GM21528 (cell line): ENCODE measurements at regions not wholly inside any gene's neighbourhood (a gene's known extent, or its start where the extent isn't known, plus 50 kb on each side); places are given as distances from the start of the nearest gene placed in this dataset.

ENCODE experiments used
- ATAC-seq: cut with Tn5 transposase; IDR thresholded peaks from one replicate; pipeline ENCODE4 v1.9.1; 2021; ENCODE audit warnings: mild to moderate bottlenecking, moderate library complexity; ENCODE audit not compliant: unreplicated experiment, low FRiP score

- no peak for ATAC-seq
These were observed 392.4 kb downstream of the TTLL7 start for GRCh38 chr1:83606416-83606955.

DNA sequence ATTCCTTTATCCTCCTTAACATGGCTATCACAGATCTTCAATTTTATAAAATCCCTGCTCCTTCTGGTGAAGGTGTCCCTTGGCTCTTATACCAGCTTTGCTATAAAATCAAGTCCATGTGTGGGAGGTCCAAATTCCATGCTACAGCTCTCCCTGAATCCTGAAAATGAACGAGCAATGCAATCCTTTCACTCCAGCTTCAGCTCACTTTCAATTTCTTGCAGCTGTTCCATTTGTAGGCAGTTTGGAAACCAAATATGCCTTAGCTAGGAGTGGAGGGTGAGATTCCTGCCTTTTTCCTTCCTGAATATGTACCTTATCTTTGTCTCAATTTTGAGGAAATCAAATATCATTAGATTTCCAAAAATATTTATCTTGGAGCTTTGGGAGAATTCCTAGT, 402.6 kb downstream of the TTLL7 start:
- ATAC-seq: no peak

- ATAC-seq: no peak
These were observed 405.9 kb downstream of the TTLL7 start for GRCh38 chr1:83593073-83593472.

DNA sequence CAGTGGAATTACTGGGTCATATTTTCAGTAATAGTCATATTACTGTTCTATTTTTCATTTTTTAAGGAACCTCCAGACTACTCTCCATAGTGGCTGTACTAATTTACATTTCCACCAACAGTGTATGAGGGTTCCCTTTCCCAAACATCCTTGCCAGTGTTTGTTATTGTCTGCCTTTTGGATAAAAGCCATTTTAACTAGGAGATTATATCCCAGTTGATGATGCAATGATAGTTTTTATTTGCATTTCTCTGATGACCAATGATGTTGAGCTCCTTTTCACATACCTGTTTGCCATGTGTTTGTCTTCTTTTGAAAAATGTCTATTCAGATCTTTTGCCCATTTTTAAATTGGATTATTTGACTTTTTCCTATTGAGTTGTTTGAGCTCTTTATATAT, 410.8 kb downstream of the TTLL7 start:
- ATAC-seq: no peak

- ATAC-seq: no peak
These were observed 415.4 kb downstream of the TTLL7 start for GRCh38 chr1:83583351-83584014.

DNA sequence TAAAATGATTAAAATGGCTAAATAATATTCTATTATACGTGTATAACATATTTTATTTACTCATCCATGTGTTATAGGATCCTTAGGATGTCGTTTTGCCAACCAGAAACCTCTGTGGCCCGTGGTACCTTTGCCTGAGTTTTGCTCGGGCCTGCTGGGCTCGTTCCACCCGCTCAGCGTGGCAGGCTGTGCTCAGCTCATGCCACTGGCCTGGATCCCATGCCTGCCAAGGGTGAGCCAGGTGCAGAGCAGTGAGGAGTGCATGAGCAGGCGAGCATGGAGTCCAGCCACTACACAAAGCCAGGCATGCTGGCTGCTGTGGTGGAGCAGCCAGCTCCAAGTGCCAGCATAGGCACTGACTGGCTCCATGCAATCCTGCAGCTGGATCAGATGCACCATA, 417.2 kb downstream of the TTLL7 start:
- no peak for ATAC-seq

DNA sequence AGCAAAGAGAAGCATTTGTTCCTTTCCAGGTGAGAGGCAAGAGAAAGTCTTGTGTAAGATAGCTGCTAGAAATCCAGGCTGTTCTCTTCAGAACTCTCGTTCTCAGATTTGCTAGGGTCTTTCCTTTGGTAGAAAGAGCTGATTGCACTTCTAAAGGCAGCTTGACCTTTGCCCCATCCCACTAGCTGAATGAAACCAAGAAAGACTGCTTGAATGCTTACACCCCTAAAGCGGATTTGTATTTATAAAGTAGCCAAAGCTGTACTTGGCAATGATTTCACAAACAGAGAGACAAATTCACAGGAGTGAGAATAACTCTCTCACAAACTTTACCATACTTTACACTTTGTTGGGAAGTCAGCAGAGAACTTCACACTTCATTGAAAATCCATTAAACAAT, 424.1 kb downstream of the TTLL7 start:
- ATAC-seq: no peak

DNA sequence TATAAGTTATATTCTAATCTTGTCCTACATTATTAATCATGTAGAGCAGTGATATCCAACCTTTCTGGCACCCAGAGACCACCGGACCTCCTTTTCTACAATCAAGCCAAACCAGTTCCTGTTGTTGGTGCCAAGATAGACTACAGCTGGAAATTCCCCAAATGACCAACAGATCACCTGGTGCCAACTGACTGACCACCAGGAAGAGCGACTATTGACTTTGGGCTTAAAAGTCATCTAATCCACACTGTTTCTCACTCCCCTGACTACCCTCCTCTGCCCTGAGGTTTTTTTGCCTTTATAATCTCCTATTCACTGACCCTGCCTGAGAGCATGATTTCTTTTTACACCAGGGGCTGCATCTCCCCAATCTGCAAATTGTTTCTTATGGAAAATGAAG, 425.2 kb downstream of the TTLL7 start:
- ATAC-seq: no peak

- no peak for ATAC-seq
These were observed 427.4 kb downstream of the TTLL7 start for GRCh38 chr1:83571536-83571935.

DNA sequence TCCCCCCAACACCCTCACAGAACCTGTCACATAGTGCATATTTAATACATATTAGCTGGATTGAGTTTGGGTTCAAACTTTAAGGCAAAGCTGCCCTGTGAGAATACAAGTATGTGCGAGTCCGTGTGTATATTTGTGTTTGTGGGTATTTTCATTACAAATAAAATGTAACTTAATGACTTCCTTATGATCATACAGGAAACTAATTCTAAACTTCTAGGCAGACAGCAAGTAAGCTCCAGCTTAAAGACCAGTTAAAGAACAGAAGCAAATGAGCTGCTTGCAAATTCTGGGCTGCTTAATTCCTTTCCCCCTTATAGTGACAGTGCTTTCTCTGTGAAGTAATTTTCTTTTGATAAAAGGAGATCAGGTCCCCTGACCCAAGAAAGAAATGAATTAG, 437.6 kb downstream of the TTLL7 start:
- ATAC-seq: no peak

- no peak for ATAC-seq
These were observed 439.6 kb downstream of the TTLL7 start for GRCh38 chr1:83559129-83559840.

DNA sequence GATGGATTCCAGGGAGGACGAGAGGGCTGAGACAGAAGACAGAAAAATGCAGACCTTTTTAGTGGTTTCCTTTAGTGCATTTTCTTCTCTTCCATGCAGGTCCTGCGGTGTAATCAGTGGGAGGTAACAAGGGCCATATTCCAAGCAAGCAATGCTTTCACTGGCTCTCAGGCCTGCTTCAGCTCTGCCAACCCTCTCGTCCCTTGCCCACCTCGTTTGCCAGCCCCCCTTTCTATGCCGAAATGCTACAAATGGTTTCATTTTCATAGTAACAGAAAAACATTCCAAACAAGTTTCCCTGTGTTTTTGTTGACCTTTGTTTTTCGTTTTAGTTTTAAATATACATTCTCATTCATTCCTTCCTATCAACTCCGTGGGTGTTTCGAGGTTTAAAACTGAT, 443.1 kb downstream of the TTLL7 start:
- ATAC-seq: no peak

DNA sequence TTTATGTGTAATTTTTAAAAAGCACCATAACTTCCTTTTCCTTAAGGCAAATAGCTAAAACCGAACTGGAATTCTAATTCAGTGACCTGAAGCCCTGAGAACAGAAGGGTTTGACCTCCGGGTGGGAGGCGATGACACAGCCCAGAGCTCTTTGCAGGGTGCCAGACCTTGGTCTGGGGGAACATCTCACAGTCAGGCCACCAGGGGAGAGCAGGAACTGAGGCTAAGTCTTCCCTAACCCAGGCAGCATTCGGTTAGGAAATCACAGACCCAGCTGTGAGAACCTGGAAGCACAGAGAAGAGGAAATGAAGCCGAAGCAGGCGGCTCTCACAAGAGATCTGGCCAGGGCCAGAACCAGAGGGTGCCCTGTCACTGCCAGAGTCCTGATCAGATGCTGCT, 444.8 kb downstream of the TTLL7 start:
- ATAC-seq: no peak

DNA sequence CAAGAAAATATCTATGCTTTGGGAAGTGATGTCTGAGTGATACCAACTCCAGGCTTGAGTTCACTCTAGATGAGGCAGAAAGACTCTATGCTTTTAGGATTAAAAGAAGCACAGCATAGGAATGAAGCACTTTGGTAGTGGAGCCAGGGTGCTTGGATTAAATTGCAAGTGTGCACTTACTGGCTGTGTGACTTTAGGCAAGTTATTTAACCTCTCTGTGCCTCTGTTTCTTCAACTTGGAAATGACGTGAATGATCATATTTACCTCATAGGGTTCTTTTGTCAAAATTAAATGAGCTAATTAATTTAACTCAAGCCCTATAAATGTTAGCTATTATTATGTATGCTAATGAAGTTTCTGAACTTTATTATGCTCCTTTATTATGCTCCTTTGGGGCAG, 446.1 kb downstream of the TTLL7 start:
- no peak for ATAC-seq

- no peak for ATAC-seq
These were observed 450.6 kb downstream of the TTLL7 start for GRCh38 chr1:83548311-83548710.

DNA sequence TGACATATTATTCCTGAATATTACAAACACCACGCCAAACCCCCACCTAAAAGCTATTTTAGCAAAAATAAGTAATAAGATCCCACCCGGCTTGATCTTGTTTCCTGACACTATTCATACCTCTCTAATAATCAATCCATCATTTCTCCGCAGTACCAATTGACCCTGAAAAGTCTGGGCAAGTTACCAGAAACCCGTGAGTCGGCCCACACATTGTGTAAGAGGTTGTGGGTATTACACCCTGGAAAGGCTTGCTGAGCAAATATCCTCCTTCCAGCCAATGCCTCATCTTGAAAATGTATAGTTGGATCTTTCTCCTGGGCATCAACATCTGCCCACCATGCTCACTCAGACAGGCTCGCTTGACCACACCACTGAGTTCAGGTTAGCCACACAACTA, 451.0 kb downstream of the TTLL7 start:
- ATAC-seq: no peak

DNA sequence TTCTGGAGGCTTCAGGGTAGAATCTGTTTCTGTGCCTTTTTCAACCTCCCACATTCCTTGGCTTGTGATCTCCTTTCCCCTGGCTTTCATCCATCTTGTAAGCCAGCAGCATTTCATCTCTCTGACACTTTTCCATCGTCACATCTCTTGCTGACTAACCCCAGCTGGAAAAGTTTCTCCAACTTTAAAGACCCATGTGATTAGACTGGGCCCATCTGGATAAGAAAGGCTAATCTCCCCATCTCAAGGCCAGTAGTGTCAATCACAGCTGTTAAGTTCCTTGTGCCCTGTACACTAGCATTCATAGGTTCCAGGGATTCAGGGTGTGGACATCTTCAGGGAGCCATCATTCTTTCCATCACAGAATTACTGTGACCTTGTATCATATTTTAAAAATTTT, 452.1 kb downstream of the TTLL7 start:
- ATAC-seq: no peak

DNA sequence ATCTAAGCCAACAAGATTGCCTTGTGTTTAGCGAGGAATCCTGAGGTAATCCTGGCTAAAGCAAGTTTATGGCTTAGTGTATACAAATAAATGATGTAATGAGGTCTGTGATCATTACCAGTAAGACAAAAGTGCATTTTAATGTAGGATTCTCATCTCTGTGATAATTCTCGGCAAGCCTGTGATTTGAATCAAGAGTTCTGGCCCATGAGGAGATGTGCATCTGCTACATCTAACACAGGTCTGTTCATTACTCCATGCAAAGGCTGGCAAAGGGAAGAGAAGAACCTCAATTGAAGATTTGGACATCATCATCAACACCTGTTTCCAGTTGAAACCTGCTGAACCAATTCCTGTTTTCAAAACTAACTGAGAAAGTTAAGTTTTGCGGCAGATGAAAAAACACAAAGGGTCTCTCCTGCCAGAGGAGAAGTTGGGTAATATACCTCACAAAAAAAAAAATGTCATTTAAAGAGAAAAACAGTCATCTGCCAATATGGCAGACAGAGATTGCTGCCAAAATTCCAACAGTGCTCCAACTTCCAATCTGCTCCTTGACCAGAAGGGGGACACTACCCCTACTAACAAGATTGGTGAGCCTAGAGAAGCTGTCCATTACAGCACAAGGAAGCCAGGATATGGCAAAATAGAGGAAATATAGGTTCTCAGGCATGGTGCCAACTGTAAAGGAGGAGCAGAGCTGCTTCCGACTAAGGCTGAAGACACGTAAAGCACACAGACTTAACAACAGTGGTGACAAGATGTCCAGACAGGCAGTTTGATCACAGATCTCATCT, 453.7 kb downstream of the TTLL7 start:
- ATAC-seq: no peak

DNA sequence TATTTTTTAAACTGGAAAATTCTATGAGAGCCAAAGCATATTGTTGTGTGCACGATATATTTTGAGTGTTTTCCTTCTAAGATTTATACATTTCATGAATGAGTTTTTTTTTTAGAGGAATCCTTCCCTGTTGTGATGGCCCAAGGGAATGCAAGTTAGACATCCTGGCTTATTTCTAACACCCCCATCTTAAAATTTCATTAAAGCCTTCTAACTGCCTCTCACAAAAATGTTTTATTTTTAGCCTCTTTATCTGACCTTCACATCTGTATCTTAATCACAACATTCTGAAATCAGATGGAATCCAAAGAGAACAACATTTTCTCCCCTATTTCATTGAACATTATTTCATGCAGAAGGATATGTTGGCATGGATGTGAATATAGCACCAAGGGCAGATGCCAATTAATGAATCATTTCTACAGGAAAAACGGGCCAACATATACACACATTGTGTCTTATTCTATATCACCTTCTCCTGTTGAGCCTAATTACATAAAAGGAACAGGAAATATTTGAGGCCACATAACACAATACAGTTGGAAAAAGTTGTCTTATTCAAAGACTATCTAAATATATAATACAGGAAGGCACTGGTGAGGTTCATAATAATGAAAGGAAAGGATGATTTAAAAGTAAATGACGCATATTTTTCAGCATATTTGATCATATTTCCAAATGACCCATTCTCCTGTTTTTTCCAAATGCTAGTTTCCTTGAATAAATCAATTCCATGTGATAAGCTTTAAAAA, 455.5 kb downstream of the TTLL7 start:
- no peak for ATAC-seq

- ATAC-seq: no peak
These were observed 467.2 kb downstream of the TTLL7 start for GRCh38 chr1:83531521-83532309.
